Liver (tissue), 8 donors: ENCODE measurements at regions not wholly inside any gene's neighbourhood (a gene's known extent, or its start where the extent isn't known, plus 50 kb on each side); places are given as distances from the start of the nearest gene placed in this dataset.
"Not testable (repeated sequence)": the region's sequence is repeated elsewhere in the genome, so short reads cannot be mapped to it uniquely, and the experiment has no call there.

Source experiments
- DNase-seq: peaks from one replicate; pipeline ENCODE4 v3.0.0-alpha.2; 2017; ENCODE audit warnings: low spot score
- H3K27ac ChIP-seq, 2 donors: one replicate each; pipeline ENCODE4 v1.7.0; 2013; ENCODE audit warnings: inconsistent platforms in 2 of 2, low read length in 2 of 2, control low read depth in 1 of 2, low read depth in 1 of 2, mild to moderate bottlenecking in 1 of 2
- H3K27me3 ChIP-seq, 4 donors: one replicate each; pipeline versions ENCODE4 v1.6.1 to v1.7.0; 2013; ENCODE audit warnings: low read length in 3 of 4, inconsistent platforms in 1 of 4, mild to moderate bottlenecking in 1 of 4, moderate library complexity in 1 of 4; ENCODE audit not compliant: control insufficient read depth in 4 of 4, insufficient read depth in 4 of 4
- H3K36me3 ChIP-seq, 4 donors: one replicate each; pipeline versions ENCODE4 v1.6.1 to v1.7.0; 2013; ENCODE audit warnings: low read length in 3 of 4, mild to moderate bottlenecking in 3 of 4, low read depth in 1 of 4, moderate library complexity in 1 of 4; ENCODE audit not compliant: control insufficient read depth in 4 of 4, insufficient read depth in 3 of 4
- H3K4me1 ChIP-seq, 4 donors: one replicate each; pipeline versions ENCODE4 v1.6.1 to v1.7.0; 2013; ENCODE audit warnings: low read length in 3 of 4, mild to moderate bottlenecking in 3 of 4, moderate library complexity in 1 of 4; ENCODE audit not compliant: control insufficient read depth in 4 of 4, insufficient read depth in 4 of 4
- H3K4me3 ChIP-seq, 3 donors: one replicate each; pipeline versions ENCODE4 v1.6.1 to v1.7.0; 2013; ENCODE audit warnings: low read length in 3 of 3, control low read depth in 1 of 3, low read depth in 1 of 3, mild to moderate bottlenecking in 1 of 3
- H3K9ac ChIP-seq, 2 donors: one replicate each; pipeline ENCODE4 v1.7.0; 2013; ENCODE audit warnings: low read length in 2 of 2, mild to moderate bottlenecking in 2 of 2, moderate library complexity in 2 of 2, control low read depth in 1 of 2, low read depth in 1 of 2
- H3K9me3 ChIP-seq, 4 donors: one replicate each; pipeline versions ENCODE4 v1.6.1 to v1.7.0; 2013; ENCODE audit warnings: low read length in 3 of 4; ENCODE audit not compliant: control insufficient read depth in 4 of 4
- FOXA2 ChIP-seq: IDR thresholded peaks from 2 replicates; pipeline ENCODE4 v1.6.1; 2016; ENCODE audit warnings: antibody characterized with exemption
- HNF4G ChIP-seq: IDR thresholded peaks from 2 replicates; pipeline ENCODE4 v1.6.1; 2016; ENCODE audit warnings: antibody characterized with exemption
- NR2F2 ChIP-seq: IDR thresholded peaks from 2 replicates; pipeline ENCODE4 v1.6.1; 2016; ENCODE audit warnings: antibody characterized with exemption
- RAD21 ChIP-seq, 2 donors: IDR thresholded peaks; 2 replicates each; pipeline ENCODE4 v1.6.1; 2016; ENCODE audit warnings: antibody characterized with exemption in 2 of 2, mild to moderate bottlenecking in 2 of 2
- SP1 ChIP-seq: IDR thresholded peaks from 2 replicates; pipeline ENCODE4 v1.6.1; 2018; ENCODE audit warnings: antibody characterized with exemption, mild to moderate bottlenecking
- TAF1 ChIP-seq: conservative IDR thresholded peaks from 2 replicates; pipeline ENCODE4 v1.6.1; 2016; ENCODE audit warnings: antibody characterized with exemption, mild to moderate bottlenecking
- WGBS: extraction: QIAGEN DNeasy Blood & Tissue Kit; methylation state at CpG from one replicate; pipeline ENCODE4 v1.1.7; 2013; 5-methylcytosine and 5-hydroxymethylcytosine counted together
- TF ChIP-seq, protein P1 (sequence below): IDR thresholded peaks from 2 replicates; pipeline ENCODE4 v1.6.1; 2016; ENCODE audit warnings: antibody characterized with exemption
- TF ChIP-seq, protein P2 (sequence below): IDR thresholded peaks from 2 replicates; pipeline ENCODE4 v1.6.1; 2016; ENCODE audit warnings: antibody characterized with exemption
- TF ChIP-seq, protein P3 (sequence below): IDR thresholded peaks from 2 replicates; pipeline ENCODE4 v1.6.1; 2016; ENCODE audit warnings: antibody characterized with exemption
- TF ChIP-seq, protein P4 (sequence below): fragments of 150-350 bp; IDR thresholded peaks from 2 replicates; pipeline ENCODE4 v1.5.1; 2017; ENCODE audit warnings: improper control_type of control experiment, low read depth, low read length; ENCODE audit not compliant: missing input control
- TF ChIP-seq, protein P5 (sequence below): IDR thresholded peaks from 2 replicates; pipeline ENCODE4 v1.6.1; 2016; ENCODE audit warnings: antibody characterized with exemption, mild to moderate bottlenecking
- donor health status: healthy.
- donor health status: healthy.
- donor health status: healthy.
- donor health status: healthy.
- donor health status: healthy.

DNA sequence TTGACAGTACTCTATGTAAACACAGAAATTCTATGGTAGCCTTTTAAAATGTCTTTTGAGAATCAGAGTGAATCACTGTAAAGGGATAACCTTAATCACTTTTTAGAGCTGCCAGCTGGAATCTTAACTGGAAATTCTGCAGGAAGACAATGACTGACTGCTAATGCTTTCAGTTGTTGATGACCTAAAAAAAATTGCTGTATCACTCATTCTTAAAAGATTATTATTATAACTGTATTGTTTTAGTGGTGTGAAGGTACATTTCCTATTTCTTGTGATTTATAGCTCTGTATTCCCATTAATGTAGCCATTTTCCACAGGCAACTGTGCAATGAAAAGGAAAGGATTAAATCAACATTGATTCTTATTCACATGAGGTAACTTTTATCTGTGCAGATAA is 260.5 kb downstream of the CALCRL start:
- Histone ChIP-seq H3K36me3 (no peaks in the 10 kb centered on the region), H3K4me1 (no peaks in the 10 kb centered on the region), H3K27ac (no peak overlapping the region), H3K4me3 (no peak overlapping the region), H3K9ac (no peak overlapping the region), H3K27me3 (no peaks in the 10 kb centered on the region), H3K9me3 (no peaks in the 10 kb centered on the region)
- TF ChIP-seq, protein P1, sequence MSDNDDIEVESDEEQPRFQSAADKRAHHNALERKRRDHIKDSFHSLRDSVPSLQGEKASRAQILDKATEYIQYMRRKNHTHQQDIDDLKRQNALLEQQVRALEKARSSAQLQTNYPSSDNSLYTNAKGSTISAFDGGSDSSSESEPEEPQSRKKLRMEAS = no peak
- TF ChIP-seq, protein P2, sequence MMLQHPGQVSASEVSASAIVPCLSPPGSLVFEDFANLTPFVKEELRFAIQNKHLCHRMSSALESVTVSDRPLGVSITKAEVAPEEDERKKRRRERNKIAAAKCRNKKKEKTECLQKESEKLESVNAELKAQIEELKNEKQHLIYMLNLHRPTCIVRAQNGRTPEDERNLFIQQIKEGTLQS = no peak
- no peak for DNase-seq

DNA sequence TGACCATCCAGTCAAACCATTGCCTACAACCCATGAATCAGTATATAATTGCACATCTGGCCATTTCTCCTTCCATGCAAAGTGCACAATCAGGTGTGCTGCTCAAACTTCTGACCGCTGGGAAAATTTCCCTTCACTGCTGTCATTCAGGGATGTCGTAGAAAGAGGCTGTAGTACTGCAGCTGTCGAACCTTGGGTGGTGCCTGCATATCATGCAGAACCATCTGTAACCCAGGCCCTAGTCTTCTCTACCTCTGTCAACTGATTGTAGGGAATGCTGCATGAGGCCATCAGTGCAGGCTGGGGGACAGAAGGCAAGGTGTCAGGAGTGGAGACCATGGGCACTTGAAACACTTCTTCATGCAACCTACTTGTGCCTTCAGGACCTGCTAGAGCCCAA is 267.5 kb downstream of the CALCRL start:
- 86% methylated on average over 3 of the region's 3 CpGs for WGBS
- no peak for TF ChIP-seq RAD21 (IDR thresholded peaks at IDR 0.05)
- no peak for TF ChIP-seq TAF1
- no peak for TF ChIP-seq HNF4G
- no peak for TF ChIP-seq FOXA2
- TF ChIP-seq, protein P3, sequence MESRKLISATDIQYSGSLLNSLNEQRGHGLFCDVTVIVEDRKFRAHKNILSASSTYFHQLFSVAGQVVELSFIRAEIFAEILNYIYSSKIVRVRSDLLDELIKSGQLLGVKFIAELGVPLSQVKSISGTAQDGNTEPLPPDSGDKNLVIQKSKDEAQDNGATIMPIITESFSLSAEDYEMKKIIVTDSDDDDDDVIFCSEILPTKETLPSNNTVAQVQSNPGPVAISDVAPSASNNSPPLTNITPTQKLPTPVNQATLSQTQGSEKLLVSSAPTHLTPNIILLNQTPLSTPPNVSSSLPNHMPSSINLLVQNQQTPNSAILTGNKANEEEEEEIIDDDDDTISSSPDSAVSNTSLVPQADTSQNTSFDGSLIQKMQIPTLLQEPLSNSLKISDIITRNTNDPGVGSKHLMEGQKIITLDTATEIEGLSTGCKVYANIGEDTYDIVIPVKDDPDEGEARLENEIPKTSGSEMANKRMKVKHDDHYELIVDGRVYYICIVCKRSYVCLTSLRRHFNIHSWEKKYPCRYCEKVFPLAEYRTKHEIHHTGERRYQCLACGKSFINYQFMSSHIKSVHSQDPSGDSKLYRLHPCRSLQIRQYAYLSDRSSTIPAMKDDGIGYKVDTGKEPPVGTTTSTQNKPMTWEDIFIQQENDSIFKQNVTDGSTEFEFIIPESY = no peak
- TF ChIP-seq, protein P4, sequence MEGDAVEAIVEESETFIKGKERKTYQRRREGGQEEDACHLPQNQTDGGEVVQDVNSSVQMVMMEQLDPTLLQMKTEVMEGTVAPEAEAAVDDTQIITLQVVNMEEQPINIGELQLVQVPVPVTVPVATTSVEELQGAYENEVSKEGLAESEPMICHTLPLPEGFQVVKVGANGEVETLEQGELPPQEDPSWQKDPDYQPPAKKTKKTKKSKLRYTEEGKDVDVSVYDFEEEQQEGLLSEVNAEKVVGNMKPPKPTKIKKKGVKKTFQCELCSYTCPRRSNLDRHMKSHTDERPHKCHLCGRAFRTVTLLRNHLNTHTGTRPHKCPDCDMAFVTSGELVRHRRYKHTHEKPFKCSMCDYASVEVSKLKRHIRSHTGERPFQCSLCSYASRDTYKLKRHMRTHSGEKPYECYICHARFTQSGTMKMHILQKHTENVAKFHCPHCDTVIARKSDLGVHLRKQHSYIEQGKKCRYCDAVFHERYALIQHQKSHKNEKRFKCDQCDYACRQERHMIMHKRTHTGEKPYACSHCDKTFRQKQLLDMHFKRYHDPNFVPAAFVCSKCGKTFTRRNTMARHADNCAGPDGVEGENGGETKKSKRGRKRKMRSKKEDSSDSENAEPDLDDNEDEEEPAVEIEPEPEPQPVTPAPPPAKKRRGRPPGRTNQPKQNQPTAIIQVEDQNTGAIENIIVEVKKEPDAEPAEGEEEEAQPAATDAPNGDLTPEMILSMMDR = no peak
- TF ChIP-seq, protein P5, sequence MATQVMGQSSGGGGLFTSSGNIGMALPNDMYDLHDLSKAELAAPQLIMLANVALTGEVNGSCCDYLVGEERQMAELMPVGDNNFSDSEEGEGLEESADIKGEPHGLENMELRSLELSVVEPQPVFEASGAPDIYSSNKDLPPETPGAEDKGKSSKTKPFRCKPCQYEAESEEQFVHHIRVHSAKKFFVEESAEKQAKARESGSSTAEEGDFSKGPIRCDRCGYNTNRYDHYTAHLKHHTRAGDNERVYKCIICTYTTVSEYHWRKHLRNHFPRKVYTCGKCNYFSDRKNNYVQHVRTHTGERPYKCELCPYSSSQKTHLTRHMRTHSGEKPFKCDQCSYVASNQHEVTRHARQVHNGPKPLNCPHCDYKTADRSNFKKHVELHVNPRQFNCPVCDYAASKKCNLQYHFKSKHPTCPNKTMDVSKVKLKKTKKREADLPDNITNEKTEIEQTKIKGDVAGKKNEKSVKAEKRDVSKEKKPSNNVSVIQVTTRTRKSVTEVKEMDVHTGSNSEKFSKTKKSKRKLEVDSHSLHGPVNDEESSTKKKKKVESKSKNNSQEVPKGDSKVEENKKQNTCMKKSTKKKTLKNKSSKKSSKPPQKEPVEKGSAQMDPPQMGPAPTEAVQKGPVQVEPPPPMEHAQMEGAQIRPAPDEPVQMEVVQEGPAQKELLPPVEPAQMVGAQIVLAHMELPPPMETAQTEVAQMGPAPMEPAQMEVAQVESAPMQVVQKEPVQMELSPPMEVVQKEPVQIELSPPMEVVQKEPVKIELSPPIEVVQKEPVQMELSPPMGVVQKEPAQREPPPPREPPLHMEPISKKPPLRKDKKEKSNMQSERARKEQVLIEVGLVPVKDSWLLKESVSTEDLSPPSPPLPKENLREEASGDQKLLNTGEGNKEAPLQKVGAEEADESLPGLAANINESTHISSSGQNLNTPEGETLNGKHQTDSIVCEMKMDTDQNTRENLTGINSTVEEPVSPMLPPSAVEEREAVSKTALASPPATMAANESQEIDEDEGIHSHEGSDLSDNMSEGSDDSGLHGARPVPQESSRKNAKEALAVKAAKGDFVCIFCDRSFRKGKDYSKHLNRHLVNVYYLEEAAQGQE = no peak
- TF ChIP-seq, protein P1 = no peak
- no peak for TF ChIP-seq SP1
- no peak for TF ChIP-seq NR2F2

DNA sequence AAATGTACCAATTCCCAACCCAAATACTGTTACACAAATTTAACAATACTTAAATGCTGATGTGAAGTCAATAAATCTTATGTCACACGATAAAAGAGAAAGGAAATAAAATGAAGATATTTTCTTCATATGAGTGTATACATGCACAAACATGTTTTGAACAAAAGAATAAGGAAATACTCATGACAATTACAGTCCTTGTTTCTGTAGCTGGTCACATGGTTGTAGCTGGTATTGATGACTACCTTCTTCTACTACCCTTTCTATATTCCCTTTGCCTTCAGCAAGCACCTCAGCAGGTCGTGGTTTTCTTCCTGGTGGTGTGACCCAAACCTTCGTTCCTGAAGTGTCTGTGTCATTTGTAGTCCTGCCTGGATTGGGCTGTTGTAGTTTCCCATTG is 269.2 kb downstream of the CALCRL start:
- not testable (repeated sequence) for H3K4me1 ChIP-seq, DNase-seq, H3K27ac ChIP-seq, H3K9me3 ChIP-seq, H3K9ac ChIP-seq, H3K4me3 ChIP-seq, H3K27me3 ChIP-seq, H3K36me3 ChIP-seq
- WGBS = 68% methylated on average over 3 of the region's 3 CpGs

More for the DNA sequence above, 267.5 kb downstream of the CALCRL start:
- H3K9ac ChIP-seq = no peak overlapping the region
- no peaks in the 10 kb centered on the region for H3K27me3 ChIP-seq
- H3K4me3 ChIP-seq = no peak overlapping the region
- no peak overlapping the region for H3K27ac ChIP-seq
- no peaks in the 10 kb centered on the region for H3K9me3 ChIP-seq
- DNase-seq = no peak
- H3K36me3 ChIP-seq = no peaks in the 10 kb centered on the region
- no peaks in the 10 kb centered on the region for H3K4me1 ChIP-seq
